GM12874 (cell line): ENCODE measurements at regions not wholly inside any gene's neighbourhood (a gene's known extent, or its start where the extent isn't known, plus 50 kb on each side); places are given as distances from the start of the nearest gene placed in this dataset.

Experiments
- TF ChIP-seq, protein P1 (sequence below): IDR thresholded peaks from 2 replicates; pipeline ENCODE4 v1.5.1; 2011; ENCODE audit warnings: low read depth, mild to moderate bottlenecking, control low read depth, low read length, moderate library complexity; ENCODE audit not compliant: insufficient read depth

GRCh38 chr9:119859128-119859527 lies 489.9 kb upstream of the BRINP1 start:
- TF ChIP-seq, protein P1, sequence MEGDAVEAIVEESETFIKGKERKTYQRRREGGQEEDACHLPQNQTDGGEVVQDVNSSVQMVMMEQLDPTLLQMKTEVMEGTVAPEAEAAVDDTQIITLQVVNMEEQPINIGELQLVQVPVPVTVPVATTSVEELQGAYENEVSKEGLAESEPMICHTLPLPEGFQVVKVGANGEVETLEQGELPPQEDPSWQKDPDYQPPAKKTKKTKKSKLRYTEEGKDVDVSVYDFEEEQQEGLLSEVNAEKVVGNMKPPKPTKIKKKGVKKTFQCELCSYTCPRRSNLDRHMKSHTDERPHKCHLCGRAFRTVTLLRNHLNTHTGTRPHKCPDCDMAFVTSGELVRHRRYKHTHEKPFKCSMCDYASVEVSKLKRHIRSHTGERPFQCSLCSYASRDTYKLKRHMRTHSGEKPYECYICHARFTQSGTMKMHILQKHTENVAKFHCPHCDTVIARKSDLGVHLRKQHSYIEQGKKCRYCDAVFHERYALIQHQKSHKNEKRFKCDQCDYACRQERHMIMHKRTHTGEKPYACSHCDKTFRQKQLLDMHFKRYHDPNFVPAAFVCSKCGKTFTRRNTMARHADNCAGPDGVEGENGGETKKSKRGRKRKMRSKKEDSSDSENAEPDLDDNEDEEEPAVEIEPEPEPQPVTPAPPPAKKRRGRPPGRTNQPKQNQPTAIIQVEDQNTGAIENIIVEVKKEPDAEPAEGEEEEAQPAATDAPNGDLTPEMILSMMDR: no peak

DNA sequence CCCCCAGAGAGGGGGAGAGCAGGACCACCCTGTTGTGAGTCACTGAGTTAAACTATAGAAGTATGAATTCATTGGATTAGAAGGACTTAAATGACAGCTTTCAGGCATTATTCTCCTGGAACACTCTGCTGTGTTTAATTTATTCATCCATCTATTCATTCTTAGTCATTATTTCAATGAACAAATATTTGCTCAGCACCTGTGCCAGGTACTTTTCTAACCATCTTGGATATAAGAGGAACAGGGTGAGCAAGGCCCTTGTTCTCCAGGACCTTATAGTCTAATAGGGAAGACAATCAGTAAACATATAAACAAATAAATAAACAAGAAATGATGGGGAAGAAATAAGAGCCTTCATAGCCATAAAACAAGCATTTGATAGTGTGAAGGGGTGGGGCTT lies 483.9 kb upstream of the BRINP1 start:
- TF ChIP-seq, protein P1: no peak

- TF ChIP-seq, protein P1: no peak
Observed at GRCh38 chr9:119852390-119852789, 483.2 kb upstream of the BRINP1 start.

GRCh38 chr9:119844431-119844830 lies 475.2 kb upstream of the BRINP1 start:
- TF ChIP-seq, protein P1: no peak

GRCh38 chr9:119841016-119841415 lies 471.8 kb upstream of the BRINP1 start:
- TF ChIP-seq, protein P1: no peak

DNA sequence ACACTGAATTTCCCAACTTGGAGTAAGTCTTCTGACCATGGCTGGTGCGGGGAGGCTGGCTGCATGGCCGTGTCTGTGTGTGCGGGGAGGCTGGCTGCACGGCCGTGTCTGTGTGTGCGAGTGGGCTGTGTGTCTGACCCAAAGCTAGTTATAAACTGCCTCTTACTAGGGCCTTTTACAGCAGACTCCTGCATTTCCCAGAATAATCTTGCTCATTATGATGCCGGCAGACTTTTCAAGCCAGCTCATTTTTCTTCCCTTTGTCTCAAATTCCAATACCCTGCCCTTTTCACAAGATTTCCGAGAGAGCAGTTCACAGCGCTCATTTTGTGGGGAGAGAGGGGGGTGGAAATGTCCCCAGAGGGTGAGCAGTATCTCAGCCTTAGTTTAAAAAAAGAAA lies 470.7 kb upstream of the BRINP1 start:
- TF ChIP-seq, protein P1: no peak

DNA sequence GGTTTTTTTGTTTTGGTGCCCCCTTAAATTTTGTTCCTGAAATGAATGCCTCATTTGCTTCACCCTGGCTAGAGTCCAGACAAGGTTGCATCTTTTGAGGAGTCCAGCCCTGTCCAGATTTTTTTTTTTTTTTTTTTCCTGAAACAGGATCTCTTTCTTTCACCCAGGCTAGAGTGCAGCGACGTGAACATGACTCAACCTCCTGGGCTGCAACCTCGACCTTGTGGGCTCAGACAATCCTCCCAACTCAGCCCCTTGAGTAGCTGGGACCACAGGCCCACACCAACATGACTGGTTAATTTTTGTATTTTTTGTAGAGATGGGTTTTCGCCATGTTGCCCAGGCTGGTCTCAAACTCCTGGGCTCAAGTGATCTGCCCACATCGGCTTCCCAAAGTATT lies 469.0 kb upstream of the BRINP1 start:
- TF ChIP-seq, protein P1: no peak

GRCh38 chr9:119836036-119836435 lies 466.8 kb upstream of the BRINP1 start:
- TF ChIP-seq, protein P1: no peak
